ENCODE measurements at regions not wholly inside any gene's neighbourhood (a gene's known extent, or its start where the extent isn't known, plus 50 kb on each side); places are given as distances from the start of the nearest gene placed in this dataset.
A peak's percentile ranks its signal among the peaks of the same experiment; 100 is the strongest.

DNA sequence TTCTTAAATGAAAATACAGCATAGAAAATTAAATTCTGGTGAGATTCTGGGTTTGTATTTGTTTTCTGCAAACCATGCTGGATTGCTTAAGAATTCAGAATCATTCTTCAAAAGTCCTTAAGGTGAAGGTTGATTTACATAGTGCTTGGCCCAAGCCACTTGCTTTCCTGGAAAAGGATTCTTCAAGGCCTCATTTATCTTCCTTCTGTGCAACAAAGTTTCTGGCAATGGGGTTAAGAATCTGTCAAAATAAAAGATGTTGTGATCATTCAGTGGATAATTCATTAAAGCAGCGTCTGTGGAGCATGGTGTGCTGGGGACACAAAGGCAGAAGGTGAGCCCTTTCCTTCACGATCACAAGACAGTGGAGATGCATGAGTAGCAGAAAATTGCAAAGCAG is 351.9 kb downstream of the GALR1 start:
- Histone ChIP-seq H3K27ac (ENCODE audit: low read length, poor library complexity, severe bottlenecking) (no peak overlapping the region), H3K4me3 (ENCODE audit: insufficient read depth in 1 of 2, low read depth in 1 of 2, low read length in 2 of 2) (no peak overlapping the region), H3K4me2 (ENCODE audit: low read length, poor library complexity, severe bottlenecking) (no peak overlapping the region), H2BK120ac (ENCODE audit: low read depth, low read length) (no peak overlapping the region), H3K36me3 (ENCODE audit: control insufficient read depth in 1 of 2, insufficient read depth in 2 of 2, low read depth in 1 of 2, low read length in 2 of 2) (no peaks in the 10 kb centered on the region), H2BK5ac (ENCODE audit: low read depth, low read length, poor library complexity, severe bottlenecking) (no peak overlapping the region), H4K8ac (ENCODE audit: low read length) (no peak overlapping the region), H3K9me3 (ENCODE audit: control insufficient read depth, low read length) (no peaks in the 10 kb centered on the region), H2BK12ac (ENCODE audit: low read length in 2 of 2) (no peak overlapping the region), H3K4ac (ENCODE audit: low read depth in 1 of 2, low read length in 2 of 2) (no peak overlapping the region), H3K27me3 (ENCODE audit: control insufficient read depth in 1 of 2, insufficient read depth in 1 of 2, low read length in 2 of 2) (no peaks in the 10 kb centered on the region), H3K79me1 (replicated peaks; ENCODE audit: low read length, poor library complexity, severe bottlenecking) (no peaks in the 10 kb centered on the region), H4K91ac (ENCODE audit: low read length) (no peak overlapping the region), H3K18ac (ENCODE audit: low read depth in 1 of 2, low read length in 2 of 2) (no peak overlapping the region), H3K14ac (ENCODE audit: low read length in 2 of 2) (no peak overlapping the region), H2AFZ (ENCODE audit: low read depth, low read length) (no peak overlapping the region), H3K23ac (ENCODE audit: low read length in 2 of 2) (no peak overlapping the region), H2BK15ac (ENCODE audit: low read depth, poor library complexity, severe bottlenecking) (no peak overlapping the region), H3K4me1 (ENCODE audit: control insufficient read depth, insufficient read depth, low read depth, low read length) (no peaks in the 10 kb centered on the region), H3K9ac (ENCODE audit: low read length) (no peak overlapping the region), H2AK5ac (ENCODE audit: low read length, severe bottlenecking) (no peak overlapping the region)
- DNase-seq = no peak
- 62% methylated on average over 1 of the region's 2 CpGs for WGBS

GRCh38 chr18:77607087-77607486 is 357.4 kb downstream of the GALR1 start:
- Histone ChIP-seq H3K9me3 (ENCODE audit: control insufficient read depth, low read length) (no peaks in the 10 kb centered on the region), H3K4me1 (ENCODE audit: control insufficient read depth, insufficient read depth, low read depth, low read length) (no peaks in the 10 kb centered on the region), H3K4me2 (ENCODE audit: low read length, poor library complexity, severe bottlenecking) (no peak overlapping the region), H4K91ac (ENCODE audit: low read length) (no peak overlapping the region), H3K9ac (ENCODE audit: low read length) (no peak overlapping the region), H3K27ac (ENCODE audit: low read length, poor library complexity, severe bottlenecking) (no peak overlapping the region), H3K27me3 (ENCODE audit: control insufficient read depth in 1 of 2, insufficient read depth in 1 of 2, low read length in 2 of 2) (peaks cover 0 to 3% of the 10 kb centered on the region in 2 experiments), H3K18ac (ENCODE audit: low read depth in 1 of 2, low read length in 2 of 2) (no peak overlapping the region), H2AK5ac (ENCODE audit: low read length, severe bottlenecking) (no peak overlapping the region), H3K4me3 (ENCODE audit: insufficient read depth in 1 of 2, low read depth in 1 of 2, low read length in 2 of 2) (no peak overlapping the region), H2BK12ac (ENCODE audit: low read length in 2 of 2) (no peak overlapping the region), H3K36me3 (ENCODE audit: control insufficient read depth in 1 of 2, insufficient read depth in 2 of 2, low read depth in 1 of 2, low read length in 2 of 2) (no peaks in the 10 kb centered on the region), H3K4ac (ENCODE audit: low read depth in 1 of 2, low read length in 2 of 2) (no peak overlapping the region), H2AFZ (ENCODE audit: low read depth, low read length) (no peak overlapping the region), H4K8ac (ENCODE audit: low read length) (no peak overlapping the region), H3K23ac (ENCODE audit: low read length in 2 of 2) (no peak overlapping the region), H3K14ac (ENCODE audit: low read length in 2 of 2) (no peak overlapping the region), H2BK15ac (ENCODE audit: low read depth, poor library complexity, severe bottlenecking) (no peak overlapping the region), H3K79me1 (replicated peaks; ENCODE audit: low read length, poor library complexity, severe bottlenecking) (no peaks in the 10 kb centered on the region), H2BK5ac (ENCODE audit: low read depth, low read length, poor library complexity, severe bottlenecking) (no peak overlapping the region), H2BK120ac (ENCODE audit: low read depth, low read length) (no peak overlapping the region)
- no peak for DNase-seq
- 91% methylated on average over 21 of the region's 22 CpGs for whole genome bisulfite sequencing

GRCh38 chr18:77608807-77609206 is 359.2 kb downstream of the GALR1 start:
- Histone ChIP-seq H3K27me3 (ENCODE audit: control insufficient read depth in 1 of 2, insufficient read depth in 1 of 2, low read length in 2 of 2) (peaks cover 0 to 3% of the 10 kb centered on the region in 2 experiments), H2AFZ (ENCODE audit: low read depth, low read length) (no peak overlapping the region), H3K4me1 (ENCODE audit: control insufficient read depth, insufficient read depth, low read depth, low read length) (no peaks in the 10 kb centered on the region), H3K36me3 (ENCODE audit: control insufficient read depth in 1 of 2, insufficient read depth in 2 of 2, low read depth in 1 of 2, low read length in 2 of 2) (no peaks in the 10 kb centered on the region), H2BK15ac (ENCODE audit: low read depth, poor library complexity, severe bottlenecking) (no peak overlapping the region), H3K14ac (ENCODE audit: low read length in 2 of 2) (no peak overlapping the region), H3K18ac (ENCODE audit: low read depth in 1 of 2, low read length in 2 of 2) (no peak overlapping the region), H2BK5ac (ENCODE audit: low read depth, low read length, poor library complexity, severe bottlenecking) (no peak overlapping the region), H3K27ac (ENCODE audit: low read length, poor library complexity, severe bottlenecking) (no peak overlapping the region), H4K8ac (ENCODE audit: low read length) (no peak overlapping the region), H3K4me2 (ENCODE audit: low read length, poor library complexity, severe bottlenecking) (no peak overlapping the region), H2BK120ac (ENCODE audit: low read depth, low read length) (no peak overlapping the region), H2BK12ac (ENCODE audit: low read length in 2 of 2) (no peak overlapping the region), H4K91ac (ENCODE audit: low read length) (no peak overlapping the region), H3K23ac (ENCODE audit: low read length in 2 of 2) (no peak overlapping the region), H3K79me1 (replicated peaks; ENCODE audit: low read length, poor library complexity, severe bottlenecking) (no peaks in the 10 kb centered on the region), H3K4me3 (ENCODE audit: insufficient read depth in 1 of 2, low read depth in 1 of 2, low read length in 2 of 2) (no peak overlapping the region), H3K9me3 (ENCODE audit: control insufficient read depth, low read length) (no peaks in the 10 kb centered on the region), H3K4ac (ENCODE audit: low read depth in 1 of 2, low read length in 2 of 2) (no peak overlapping the region), H3K9ac (ENCODE audit: low read length) (no peak overlapping the region), H2AK5ac (ENCODE audit: low read length, severe bottlenecking) (no peak overlapping the region)
- WGBS = 76% methylated on average over 10 of the region's 10 CpGs
- no peak for DNase-seq

DNA sequence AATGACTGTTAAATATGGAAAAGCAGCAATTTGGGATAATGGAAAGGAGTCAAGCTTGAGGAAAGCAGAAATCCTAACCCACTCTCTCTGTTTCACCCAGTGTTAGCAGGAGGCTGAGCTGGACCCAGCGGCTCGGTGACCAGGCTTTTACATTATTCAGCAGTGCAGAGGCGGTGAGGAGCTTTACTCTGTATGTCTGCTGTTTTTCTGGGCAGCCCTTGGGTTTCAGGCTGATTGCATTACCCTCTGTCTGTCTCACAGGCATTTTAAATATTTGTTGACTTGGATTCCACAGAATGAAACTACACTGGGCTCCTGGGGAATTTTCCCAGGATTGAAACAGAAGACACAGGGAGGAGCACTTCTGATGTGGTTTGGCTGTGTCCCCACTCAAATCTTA is 368.0 kb downstream of the GALR1 start:
- Histone ChIP-seq H3K4me3 (ENCODE audit: insufficient read depth in 1 of 2, low read depth in 1 of 2, low read length in 2 of 2) (no peak overlapping the region), H3K14ac (ENCODE audit: low read length in 2 of 2) (no peak overlapping the region), H3K4me1 (ENCODE audit: control insufficient read depth, insufficient read depth, low read depth, low read length) (no peaks in the 10 kb centered on the region), H3K18ac (ENCODE audit: low read depth in 1 of 2, low read length in 2 of 2) (no peak overlapping the region), H3K79me1 (replicated peaks; ENCODE audit: low read length, poor library complexity, severe bottlenecking) (no peaks in the 10 kb centered on the region), H2BK12ac (ENCODE audit: low read length in 2 of 2) (no peak overlapping the region), H3K27ac (ENCODE audit: low read length, poor library complexity, severe bottlenecking) (no peak overlapping the region), H3K27me3 (ENCODE audit: control insufficient read depth in 1 of 2, insufficient read depth in 1 of 2, low read length in 2 of 2) (peaks cover 0 to 11% of the 10 kb centered on the region in 2 experiments), H2BK120ac (ENCODE audit: low read depth, low read length) (no peak overlapping the region), H3K4ac (ENCODE audit: low read depth in 1 of 2, low read length in 2 of 2) (no peak overlapping the region), H4K8ac (ENCODE audit: low read length) (no peak overlapping the region), H2BK5ac (ENCODE audit: low read depth, low read length, poor library complexity, severe bottlenecking) (no peak overlapping the region), H2BK15ac (ENCODE audit: low read depth, poor library complexity, severe bottlenecking) (no peak overlapping the region), H3K9me3 (ENCODE audit: control insufficient read depth, low read length) (no peaks in the 10 kb centered on the region), H3K23ac (ENCODE audit: low read length in 2 of 2) (no peak overlapping the region), H3K4me2 (ENCODE audit: low read length, poor library complexity, severe bottlenecking) (no peak overlapping the region), H3K9ac (ENCODE audit: low read length) (peak overlapping the region; percentile 27), H3K36me3 (ENCODE audit: control insufficient read depth in 1 of 2, insufficient read depth in 2 of 2, low read depth in 1 of 2, low read length in 2 of 2) (no peaks in the 10 kb centered on the region), H2AK5ac (ENCODE audit: low read length, severe bottlenecking) (no peak overlapping the region), H4K91ac (ENCODE audit: low read length) (no peak overlapping the region), H2AFZ (ENCODE audit: low read depth, low read length) (no peak overlapping the region)
- DNase-seq = no peak
- WGBS = 86% methylated on average over 3 of the region's 3 CpGs

Measured in mesenchymal stem cell (in vitro differentiated cells and primary cell).